VCaP (cell line): ENCODE measurements at regions not wholly inside any gene's neighbourhood (a gene's known extent, or its start where the extent isn't known, plus 50 kb on each side); places are given as distances from the start of the nearest gene placed in this dataset.
A peak's percentile ranks its signal among the peaks of the same experiment; 100 is the strongest.
"Not testable (repeated sequence)": the region's sequence is repeated elsewhere in the genome, so short reads cannot be mapped to it uniquely, and the experiment has no call there.

ENCODE experiments used
- H3K27ac ChIP-seq: fragments of 450-650 bp; 2 replicates; pipeline ENCODE4 v1.5.1; 2017
- CTCF ChIP-seq: fragments of 450-650 bp; conservative IDR thresholded peaks from 2 replicates; pipeline ENCODE4 v1.5.1; 2017; ENCODE audit warnings: mild to moderate bottlenecking, moderate library complexity

GRCh38 chr9:16293610-16294009 is 576.9 kb downstream of the BNC2 start:
- H3K27ac ChIP-seq, result no peak overlapping the region
- no peak for TF ChIP-seq CTCF

DNA sequence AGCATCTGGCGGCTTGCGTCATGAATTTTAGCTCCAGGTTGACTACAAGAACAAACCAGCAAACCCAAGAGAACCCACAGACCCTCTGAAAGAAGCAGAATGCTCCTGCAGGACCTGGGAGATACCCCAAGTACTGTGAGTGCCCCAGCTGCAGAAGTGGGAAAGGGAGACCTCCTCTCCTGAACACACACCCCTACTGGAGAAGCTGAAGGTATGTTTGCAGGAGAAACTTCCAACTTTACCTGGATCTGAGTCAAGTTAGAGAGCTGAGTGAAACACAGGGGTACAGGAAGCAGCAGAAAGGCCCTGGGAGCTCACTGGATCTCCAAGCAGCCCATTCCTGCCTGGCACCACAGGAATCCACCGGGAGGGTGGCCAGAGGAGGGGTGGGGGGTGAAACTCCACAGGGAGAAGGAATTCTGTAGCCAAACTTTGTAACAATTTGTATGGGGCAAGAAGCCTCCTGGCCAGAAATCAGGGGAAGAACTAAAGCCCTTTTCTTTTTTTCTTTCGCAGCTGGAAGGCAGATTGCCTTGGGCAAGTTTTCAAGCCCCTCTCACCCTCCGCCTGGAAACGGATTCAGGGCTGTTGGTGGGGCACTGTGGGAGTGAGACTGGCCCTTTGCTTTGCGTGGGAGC is 576.2 kb downstream of the BNC2 start:
- no peak for TF ChIP-seq CTCF
- no peak overlapping the region for H3K27ac ChIP-seq

GRCh38 chr9:16294940-16295339 is 575.5 kb downstream of the BNC2 start:
- not testable (repeated sequence) for H3K27ac ChIP-seq

GRCh38 chr9:16299368-16299767 is 571.1 kb downstream of the BNC2 start:
- peak overlapping the region; percentile 51; the same call in 1 of the 2 replicates for H3K27ac ChIP-seq

DNA sequence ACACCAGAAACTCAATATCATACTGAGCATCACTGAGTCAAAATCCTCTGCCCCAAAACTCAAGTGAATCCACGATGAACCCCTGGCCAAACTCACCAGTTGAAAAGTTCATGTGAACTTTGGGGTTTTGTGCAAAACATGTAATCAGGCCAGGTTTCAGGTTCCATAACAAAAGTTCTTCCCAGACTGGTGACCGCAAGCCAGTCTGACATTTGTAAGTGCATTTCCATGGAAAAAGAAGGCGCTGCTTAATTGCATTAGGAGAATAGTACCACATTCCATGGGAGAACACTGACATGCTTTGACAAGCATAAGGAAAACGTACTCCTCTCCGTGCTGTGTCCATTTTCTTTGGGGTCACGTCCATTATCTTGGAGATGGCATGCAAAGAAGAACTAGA is 567.0 kb downstream of the BNC2 start:
- no peak overlapping the region for H3K27ac ChIP-seq
- TF ChIP-seq CTCF, result no peak

DNA sequence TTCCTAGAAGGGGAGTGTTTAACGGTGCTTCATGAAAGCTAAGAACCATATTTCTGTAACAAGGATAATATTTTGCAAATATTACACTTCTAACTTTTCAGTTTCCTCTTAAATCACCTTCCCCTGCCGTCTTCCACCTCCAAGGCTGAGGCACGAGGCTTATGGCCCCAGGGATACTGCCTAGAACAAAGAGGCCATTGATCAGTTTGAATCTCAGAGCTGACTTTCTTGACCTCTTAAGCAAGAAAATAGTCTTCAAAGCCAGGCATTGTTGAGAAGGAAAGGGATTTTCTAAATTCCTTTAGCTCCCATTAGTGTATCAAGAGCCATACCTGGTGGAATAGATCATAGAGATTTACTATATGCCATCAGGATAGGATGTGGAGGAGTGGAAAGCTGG is 566.2 kb downstream of the BNC2 start:
- TF ChIP-seq CTCF, result no peak
- no peak overlapping the region for H3K27ac ChIP-seq

GRCh38 chr9:16306586-16306985 is 563.9 kb downstream of the BNC2 start:
- no peak overlapping the region for H3K27ac ChIP-seq
- TF ChIP-seq CTCF, result no peak

GRCh38 chr9:16307626-16308195 is 562.8 kb downstream of the BNC2 start:
- no peak overlapping the region for H3K27ac ChIP-seq
- no peak for TF ChIP-seq CTCF
